22Rv1 (cell line): ENCODE measurements at regions not wholly inside any gene's neighbourhood (a gene's known extent, or its start where the extent isn't known, plus 50 kb on each side); places are given as distances from the start of the nearest gene placed in this dataset.

Experiments
- ZFX ChIP-seq: fragments of 450-650 bp; IDR thresholded peaks from 2 replicates; pipeline ENCODE4 v1.6.1; 2017; ENCODE audit warnings: antibody characterized with exemption, borderline replicate concordance
- TF ChIP-seq, protein P1 (sequence below): fragments of 450-650 bp; IDR thresholded peaks from 2 replicates; pipeline ENCODE4 v1.5.1; 2017; ENCODE audit warnings: mild to moderate bottlenecking

DNA sequence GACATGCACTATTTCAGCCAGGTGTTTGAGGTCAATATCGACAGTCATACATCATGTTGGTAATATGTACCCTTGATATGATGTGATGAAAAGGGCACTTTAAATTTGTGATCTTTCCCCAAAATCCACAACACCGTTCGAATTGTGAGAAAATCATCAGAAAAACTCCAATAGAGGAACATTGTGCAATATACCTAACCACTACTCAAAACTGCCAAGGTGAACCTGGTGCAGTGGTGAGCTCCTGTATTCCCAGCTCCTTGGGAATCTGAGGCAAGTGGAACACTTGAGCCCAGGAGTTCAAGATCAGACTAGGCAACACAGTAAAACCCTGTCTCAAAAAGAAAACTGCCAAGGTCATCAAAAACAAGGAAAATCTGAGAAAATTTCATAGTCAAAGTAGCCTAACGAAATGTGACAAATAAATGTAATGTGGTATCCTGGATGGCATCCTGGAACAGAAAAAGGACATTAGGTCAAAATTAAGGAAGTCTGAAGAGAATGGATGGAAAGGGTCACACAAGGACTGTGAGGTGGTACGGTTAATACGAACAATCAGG, 55.6 kb upstream of the LSM6 start:
- TF ChIP-seq, protein P1, sequence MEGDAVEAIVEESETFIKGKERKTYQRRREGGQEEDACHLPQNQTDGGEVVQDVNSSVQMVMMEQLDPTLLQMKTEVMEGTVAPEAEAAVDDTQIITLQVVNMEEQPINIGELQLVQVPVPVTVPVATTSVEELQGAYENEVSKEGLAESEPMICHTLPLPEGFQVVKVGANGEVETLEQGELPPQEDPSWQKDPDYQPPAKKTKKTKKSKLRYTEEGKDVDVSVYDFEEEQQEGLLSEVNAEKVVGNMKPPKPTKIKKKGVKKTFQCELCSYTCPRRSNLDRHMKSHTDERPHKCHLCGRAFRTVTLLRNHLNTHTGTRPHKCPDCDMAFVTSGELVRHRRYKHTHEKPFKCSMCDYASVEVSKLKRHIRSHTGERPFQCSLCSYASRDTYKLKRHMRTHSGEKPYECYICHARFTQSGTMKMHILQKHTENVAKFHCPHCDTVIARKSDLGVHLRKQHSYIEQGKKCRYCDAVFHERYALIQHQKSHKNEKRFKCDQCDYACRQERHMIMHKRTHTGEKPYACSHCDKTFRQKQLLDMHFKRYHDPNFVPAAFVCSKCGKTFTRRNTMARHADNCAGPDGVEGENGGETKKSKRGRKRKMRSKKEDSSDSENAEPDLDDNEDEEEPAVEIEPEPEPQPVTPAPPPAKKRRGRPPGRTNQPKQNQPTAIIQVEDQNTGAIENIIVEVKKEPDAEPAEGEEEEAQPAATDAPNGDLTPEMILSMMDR: no peak
- no peak for TF ChIP-seq ZFX
